HG03354 (cell line): ENCODE measurements at regions not wholly inside any gene's neighbourhood (a gene's known extent, or its start where the extent isn't known, plus 50 kb on each side); places are given as distances from the start of the nearest gene placed in this dataset.

Experiments
- ATAC-seq: cut with Tn5 transposase; IDR thresholded peaks from one replicate; pipeline ENCODE4 v1.9.1; 2021; ENCODE audit warnings: mild to moderate bottlenecking; ENCODE audit not compliant: unreplicated experiment, poor library complexity, severe bottlenecking

DNA sequence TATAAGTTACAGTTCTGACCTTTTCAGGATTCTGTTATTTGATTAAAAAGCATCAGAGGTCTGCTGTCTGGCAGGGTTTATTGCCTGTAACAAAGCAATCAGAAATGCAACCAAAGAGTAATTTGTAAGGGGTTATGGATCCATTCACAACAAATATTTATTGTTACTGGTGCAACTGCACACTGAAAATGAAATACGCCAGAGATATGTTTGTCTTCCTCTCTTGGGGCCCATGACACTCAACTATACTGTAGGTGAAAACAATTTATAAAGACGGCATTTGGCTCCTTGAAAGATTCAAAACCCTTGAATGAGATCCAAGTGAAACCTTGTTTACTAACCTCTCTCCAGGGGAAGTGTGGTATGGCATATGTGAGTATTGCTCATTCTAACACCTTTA lies 452.2 kb downstream of the MBD2 start:
- no peak for ATAC-seq

DNA sequence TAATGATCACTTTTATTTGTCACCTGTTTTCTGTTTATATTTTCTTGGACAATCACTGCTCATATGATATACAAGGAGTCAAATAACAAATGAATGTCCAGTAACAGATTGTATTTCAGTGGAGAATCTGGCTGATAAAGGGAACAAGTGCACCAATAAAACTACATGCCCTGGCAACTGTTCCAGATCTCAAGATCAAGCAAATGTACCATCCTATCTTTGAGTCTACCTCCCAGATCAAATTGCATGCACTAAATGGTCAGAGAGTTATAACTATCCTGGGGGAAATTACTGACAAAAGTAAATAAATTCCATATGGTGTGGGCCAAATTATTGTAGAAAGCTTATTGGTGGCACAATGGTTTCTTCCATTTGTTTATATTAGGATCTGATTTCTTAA lies 452.8 kb downstream of the MBD2 start:
- ATAC-seq: no peak

DNA sequence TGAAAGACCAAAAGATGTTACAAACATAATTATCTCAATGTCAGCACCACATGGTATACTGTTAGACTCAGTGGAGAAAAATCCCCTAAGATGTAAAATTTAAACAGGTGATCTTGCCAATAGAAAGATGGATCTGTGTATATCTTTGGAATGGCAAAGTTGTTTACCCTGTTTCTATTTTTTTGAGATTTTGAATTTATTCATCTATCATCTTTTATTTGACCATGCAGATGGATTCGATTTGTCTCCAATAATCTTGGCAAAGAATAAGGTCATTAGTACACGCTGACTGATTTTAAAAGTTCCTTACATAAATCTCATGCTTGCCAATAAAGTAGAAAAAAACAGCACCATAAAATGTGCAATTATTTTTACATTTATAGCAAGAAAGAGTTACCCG lies 459.3 kb downstream of the MBD2 start:
- no peak for ATAC-seq

DNA sequence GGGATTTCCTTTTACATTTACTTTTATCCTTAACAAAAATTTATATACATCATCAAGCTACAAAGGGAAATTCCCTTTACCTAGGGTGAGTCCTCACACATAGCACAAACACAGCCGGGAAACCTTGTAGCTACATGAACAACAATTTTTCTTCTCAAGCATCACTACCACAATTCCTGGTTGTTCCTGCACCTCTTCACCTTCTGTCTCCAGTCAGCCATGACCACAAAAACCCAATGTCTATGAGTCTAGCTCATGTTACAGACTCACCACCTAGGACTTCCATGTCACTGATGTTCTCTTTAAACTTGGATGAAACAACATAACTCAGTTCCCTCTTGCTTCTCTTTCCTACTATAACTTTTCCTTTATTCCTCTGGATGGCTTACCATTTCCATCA lies 460.4 kb downstream of the MBD2 start:
- no peak for ATAC-seq

DNA sequence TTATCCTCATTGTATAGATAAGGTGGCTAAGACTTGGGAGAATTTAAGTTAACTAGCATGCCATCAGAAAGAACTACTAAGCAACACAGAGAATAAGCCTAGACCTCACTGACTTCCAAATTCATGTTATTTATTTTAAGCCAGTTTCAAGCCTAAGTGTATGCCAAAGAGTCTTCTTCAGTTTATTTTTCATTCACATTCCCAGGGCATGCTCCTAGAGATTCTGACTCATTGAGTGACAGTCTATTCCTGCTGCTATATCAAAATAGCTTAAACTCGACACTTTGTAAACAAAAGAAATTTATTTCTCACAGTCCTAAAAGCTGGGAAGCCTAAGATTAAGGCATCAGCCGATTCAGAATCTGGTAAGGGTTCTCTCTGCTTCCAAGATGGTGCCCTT lies 467.1 kb downstream of the MBD2 start:
- no peak for ATAC-seq

DNA sequence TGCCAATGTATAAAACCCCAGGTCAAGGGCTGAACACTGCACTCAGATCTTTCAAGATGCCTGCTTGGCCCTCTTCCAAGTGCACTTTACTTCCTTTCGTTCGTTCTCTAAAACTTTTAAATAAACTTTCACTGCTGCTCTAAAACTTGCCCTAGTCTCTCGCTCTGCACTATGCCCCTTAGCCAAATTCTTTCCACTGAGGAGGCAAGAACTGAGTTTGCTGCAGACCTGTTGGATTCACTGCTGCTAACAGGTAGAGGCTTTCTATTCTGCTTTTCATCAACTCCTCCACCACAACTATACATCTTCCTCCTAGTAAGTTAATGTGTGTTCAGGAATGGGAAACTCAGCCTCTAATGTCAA lies 467.9 kb downstream of the MBD2 start:
- ATAC-seq: no peak

DNA sequence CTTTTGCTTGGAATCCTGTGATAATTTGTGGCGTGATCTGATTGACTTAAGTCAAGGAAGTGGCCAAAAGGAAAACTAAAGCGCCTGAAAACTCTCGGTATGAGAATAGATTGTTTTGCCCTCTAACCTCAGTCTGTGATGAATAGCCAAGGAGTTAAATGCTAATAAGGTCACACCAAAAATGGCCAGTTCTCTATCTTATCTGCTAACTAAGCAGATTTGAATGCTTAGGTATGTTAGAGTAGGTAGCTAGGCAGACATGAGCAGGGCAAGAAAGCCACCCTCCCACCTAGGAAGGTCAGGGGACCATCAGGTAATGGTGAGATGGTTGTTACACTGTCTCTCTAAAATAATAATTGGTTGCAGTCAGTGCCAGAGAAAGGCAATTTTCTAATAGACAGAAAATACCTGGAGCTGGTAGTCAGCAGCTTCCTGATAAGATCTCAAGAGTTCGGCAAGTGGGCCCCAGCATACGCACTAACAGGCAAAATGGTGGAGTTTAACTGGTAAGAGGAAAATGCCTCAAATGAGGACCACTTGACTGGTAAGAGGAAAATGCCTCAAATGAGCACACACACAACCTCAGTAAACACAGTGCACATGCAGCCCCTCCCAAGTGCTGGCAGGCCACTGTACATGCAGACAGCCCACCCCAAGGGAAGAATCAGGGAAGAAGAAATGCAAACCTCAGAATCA lies 468.4 kb downstream of the MBD2 start:
- ATAC-seq: no peak

DNA sequence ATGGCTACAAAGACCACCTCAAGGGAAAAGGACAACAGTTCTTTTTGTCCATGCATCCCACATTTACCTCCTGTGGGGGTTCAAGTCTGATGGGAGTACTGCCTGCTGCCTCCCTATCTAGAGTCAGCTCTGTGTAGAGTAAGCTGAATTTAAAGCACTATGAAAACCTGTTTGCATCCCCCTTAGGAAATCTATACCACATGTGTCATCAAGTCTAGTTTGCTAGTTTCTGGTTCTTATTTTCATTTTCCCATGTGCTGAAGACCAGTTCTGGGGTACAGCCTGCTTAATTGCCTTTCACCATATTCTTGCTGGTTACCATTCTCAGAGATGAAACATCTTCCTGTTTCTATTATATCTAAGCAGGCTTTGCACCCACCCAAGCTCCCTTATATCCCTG lies 470.3 kb downstream of the MBD2 start:
- no peak for ATAC-seq

DNA sequence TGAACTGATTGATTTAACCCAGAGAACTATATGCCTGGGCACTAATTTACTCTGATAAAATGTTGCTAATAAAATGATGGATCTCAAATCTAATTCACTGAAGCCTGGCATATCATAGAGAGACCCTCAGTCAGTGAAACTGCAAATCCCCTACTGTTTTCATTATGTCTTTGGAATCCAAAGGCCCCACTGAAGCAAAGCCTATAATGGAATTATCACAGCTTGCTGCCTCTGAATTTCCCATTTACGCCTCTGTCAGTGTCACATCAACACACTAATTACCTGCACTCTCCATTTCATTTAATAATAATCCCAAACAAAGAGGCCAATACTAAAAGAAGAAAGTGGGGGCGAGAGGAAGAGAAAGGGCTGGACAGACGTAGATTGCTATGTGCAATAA lies 470.9 kb downstream of the MBD2 start:
- ATAC-seq: no peak

DNA sequence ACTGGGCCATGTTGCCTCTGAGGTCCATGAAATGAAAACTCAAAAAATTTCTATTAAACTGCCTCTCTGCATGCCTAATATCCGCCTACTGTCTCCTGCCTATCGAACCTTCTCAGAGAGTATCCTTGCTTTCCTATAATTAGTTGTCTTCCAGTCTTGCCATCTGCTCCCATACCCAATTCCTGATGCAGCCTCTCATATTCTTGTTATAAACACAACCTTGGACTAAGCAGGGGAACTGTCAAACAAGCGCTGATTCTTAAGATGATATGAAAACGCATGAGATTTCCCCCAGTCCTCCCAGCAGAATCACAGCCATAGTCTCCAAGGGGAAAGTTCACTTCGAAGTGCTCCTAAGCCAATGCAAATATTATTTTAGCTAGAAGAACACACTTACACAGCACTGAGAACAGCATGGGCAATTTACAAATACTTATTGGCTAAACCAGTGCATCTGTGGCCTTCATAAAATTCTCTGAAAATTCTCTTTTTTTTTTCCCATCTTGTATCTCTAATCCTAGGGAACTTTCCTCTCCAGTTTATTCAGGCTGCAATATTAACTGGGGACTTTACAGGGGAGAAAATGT lies 471.6 kb downstream of the MBD2 start:
- ATAC-seq: no peak

GRCh38 chr18:53749766-53750165 lies 474.7 kb downstream of the MBD2 start:
- ATAC-seq: no peak

DNA sequence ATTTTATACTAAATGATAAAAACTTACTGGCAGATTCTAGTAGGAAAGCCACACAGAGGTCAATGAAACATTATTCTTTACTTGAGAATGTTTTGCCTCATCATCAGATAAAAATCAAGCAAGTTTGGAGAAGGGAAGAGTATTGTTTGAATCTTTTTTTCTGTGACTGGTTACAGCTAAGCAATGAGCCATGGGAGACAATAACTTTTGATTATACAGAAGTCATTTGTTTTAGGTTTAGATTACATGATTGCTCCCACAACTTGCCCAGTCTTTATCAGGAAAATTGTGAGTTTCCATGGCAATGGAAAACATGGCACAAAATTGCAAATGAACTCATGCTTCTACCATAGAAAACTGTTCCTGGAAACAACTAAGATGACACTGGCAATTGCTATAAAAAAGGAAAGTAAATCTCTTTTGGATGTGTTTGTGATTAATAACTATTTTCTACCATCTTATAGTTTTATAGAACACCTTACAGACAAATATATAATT lies 476.8 kb downstream of the MBD2 start:
- ATAC-seq: no peak

- no peak for ATAC-seq
Measured at GRCh38 chr18:53747210-53747609, 477.3 kb downstream of the MBD2 start.

DNA sequence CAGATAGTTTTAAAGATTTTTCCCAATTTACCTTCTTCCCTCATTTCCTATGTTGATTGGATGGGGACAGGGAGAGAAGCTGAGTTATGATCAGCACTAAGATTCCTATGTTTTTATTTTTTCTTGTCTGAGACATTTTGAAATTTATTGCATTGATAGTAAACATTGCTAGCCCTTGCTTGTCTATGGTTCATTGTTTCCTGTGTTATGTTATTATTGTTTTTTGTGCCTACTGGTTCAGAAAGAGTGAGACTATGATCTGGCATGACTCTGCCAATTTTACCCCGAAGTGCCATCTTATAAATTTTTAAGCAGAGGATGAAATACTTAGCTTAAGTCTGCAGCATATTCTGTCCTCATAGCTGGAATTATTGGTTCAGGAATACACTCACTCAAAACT lies 478.5 kb downstream of the MBD2 start:
- ATAC-seq: no peak

- ATAC-seq: no peak
Measured at GRCh38 chr18:53745224-53745967, 479.1 kb downstream of the MBD2 start.

DNA sequence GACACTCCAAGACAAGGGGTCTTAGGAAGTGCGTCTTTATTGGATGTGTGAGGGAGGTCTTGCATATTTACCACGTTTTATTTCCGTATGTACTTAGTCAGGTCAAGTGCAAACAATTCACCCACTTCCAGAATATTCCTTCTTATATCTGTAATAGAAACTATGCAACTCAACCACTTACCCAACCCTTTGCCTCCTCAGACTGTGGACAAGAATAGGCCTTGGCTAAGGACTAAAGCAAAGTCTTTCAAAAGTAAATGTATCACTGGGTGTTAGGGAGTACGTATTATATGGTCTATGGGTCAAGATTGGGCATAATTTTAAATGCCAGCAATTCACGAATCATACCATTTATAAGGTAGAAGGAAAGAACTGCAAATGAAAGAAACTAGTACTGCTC lies 484.8 kb downstream of the MBD2 start:
- ATAC-seq: no peak

- ATAC-seq: no peak
Measured at GRCh38 chr18:53735526-53735925, 488.9 kb downstream of the MBD2 start.

DNA sequence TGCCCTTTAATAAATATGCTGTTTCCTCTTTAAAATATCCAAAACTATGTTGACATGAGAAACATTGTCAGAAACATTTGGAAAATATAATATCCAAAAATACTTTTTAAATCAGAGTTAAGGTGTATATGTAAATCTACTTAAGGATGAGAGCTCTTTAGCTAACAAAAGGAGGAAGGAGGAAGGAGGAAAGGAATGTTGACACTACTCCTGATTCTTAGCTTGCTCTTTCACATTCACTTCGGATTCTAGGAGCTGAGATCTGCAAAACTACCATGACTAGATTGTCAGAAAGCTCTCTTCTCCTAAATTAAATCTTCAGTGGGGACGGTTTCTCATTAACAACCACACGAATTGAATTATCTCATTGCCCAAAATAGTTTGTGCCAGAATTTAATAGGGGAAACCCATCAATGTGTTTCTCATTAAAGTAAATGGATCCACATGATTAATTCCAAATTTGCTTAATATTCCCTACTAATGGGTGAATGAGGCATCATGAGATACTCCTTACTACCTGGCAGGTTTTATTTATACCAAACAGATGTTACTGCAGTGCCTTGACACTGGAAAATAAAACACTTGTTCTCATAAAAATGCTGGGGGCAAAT lies 509.1 kb downstream of the MBD2 start:
- ATAC-seq: no peak

GRCh38 chr18:53710080-53710479 lies 514.4 kb downstream of the MBD2 start:
- no peak for ATAC-seq

GRCh38 chr18:53702480-53702879 lies 522.0 kb downstream of the MBD2 start:
- no peak for ATAC-seq

GRCh38 chr18:53701697-53702096 lies 522.8 kb downstream of the MBD2 start:
- ATAC-seq: no peak
